Right atrium auricular region (tissue), 2 donors: ENCODE measurements at regions not wholly inside any gene's neighbourhood (a gene's known extent, or its start where the extent isn't known, plus 50 kb on each side); places are given as distances from the start of the nearest gene placed in this dataset.

Source experiments
- DNase-seq: peaks from one replicate; pipeline ENCODE4 v3.0.0-alpha.2; 2019; ENCODE audit warnings: low spot score
- H3K27ac ChIP-seq, 2 donors: fragments of 200-600 bp; sonication (generic); 1 replicate in 1 of 2; 2 replicates in 1 of 2; pipeline ENCODE4 v1.5.1; 2016 to 2019
- H3K27me3 ChIP-seq, 2 donors: fragments of 200-600 bp; sonication (generic); one replicate each; pipeline versions ENCODE4 v1.5.1 to v1.6.0; 2017 to 2019
- H3K36me3 ChIP-seq: fragments of 200-600 bp; sonication (generic); one replicate; pipeline ENCODE4 v1.5.1; 2016
- H3K4me1 ChIP-seq, 2 donors: fragments of 200-600 bp; sonication (generic); one replicate each; pipeline versions ENCODE4 v1.5.1 to v1.6.0; 2017 to 2019
- H3K4me3 ChIP-seq, 2 donors: fragments of 200-600 bp; sonication (generic); 1 replicate in 1 of 2; 2 replicates in 1 of 2; pipeline ENCODE4 v1.5.1; 2017 to 2019; ENCODE audit warnings: mild to moderate bottlenecking in 1 of 2, moderate library complexity in 1 of 2
- H3K9me3 ChIP-seq, 2 donors: fragments of 200-600 bp; sonication (generic); one replicate each; pipeline ENCODE4 v1.5.1; 2019
- CTCF ChIP-seq, 2 donors: fragments of 200-600 bp; sonication (generic); IDR thresholded peaks; one replicate each; pipeline ENCODE4 v1.5.1; 2019; ENCODE audit warnings: antibody characterized with exemption in 2 of 2

- Histone ChIP-seq H3K9me3 (peaks cover 0 to 3% of the 10 kb centered on the region in 2 donors), H3K36me3 (no peaks in the 10 kb centered on the region), H3K27ac (no peak overlapping the region), H3K27me3 (no peaks in the 10 kb centered on the region), H3K4me3 (no peak overlapping the region), H3K4me1 (no peaks in the 10 kb centered on the region)
- DNase-seq, result no peak
- no peak for TF ChIP-seq CTCF (IDR thresholded peaks at IDR 0.05)
These were observed 605.5 kb downstream of the BCL11B start for GRCh38 chr14:98666545-98666944.

- Histone ChIP-seq H3K9me3 (no peaks in the 10 kb centered on the region), H3K27me3 (no peaks in the 10 kb centered on the region), H3K4me1 (no peaks in the 10 kb centered on the region), H3K36me3 (no peaks in the 10 kb centered on the region), H3K4me3 (no peak overlapping the region), H3K27ac (no peak overlapping the region)
- no peak for TF ChIP-seq CTCF (IDR thresholded peaks at IDR 0.05)
- no peak for DNase-seq
These were observed 590.0 kb downstream of the BCL11B start for GRCh38 chr14:98682033-98682432.

- Histone ChIP-seq H3K27ac (no peak overlapping the region), H3K4me1 (no peaks in the 10 kb centered on the region), H3K27me3 (no peaks in the 10 kb centered on the region), H3K36me3 (no peaks in the 10 kb centered on the region), H3K9me3 (no peaks in the 10 kb centered on the region), H3K4me3 (no peak overlapping the region)
- DNase-seq, result no peak
- no peak for TF ChIP-seq CTCF (IDR thresholded peaks at IDR 0.05)
These were observed 589.3 kb downstream of the BCL11B start for GRCh38 chr14:98682726-98683125.

- H3K4me1 ChIP-seq, result no peaks in the 10 kb centered on the region
- no peak for TF ChIP-seq CTCF (IDR thresholded peaks at IDR 0.05)
- no peak overlapping the region for H3K27ac ChIP-seq
- H3K4me3 ChIP-seq, result no peak overlapping the region
- H3K27me3 ChIP-seq, result no peaks in the 10 kb centered on the region
- H3K36me3 ChIP-seq, result no peaks in the 10 kb centered on the region
- no peak for DNase-seq
- H3K9me3 ChIP-seq, result no peaks in the 10 kb centered on the region
These were observed 587.5 kb downstream of the BCL11B start for GRCh38 chr14:98684468-98684867.

- Histone ChIP-seq H3K9me3 (no peaks in the 10 kb centered on the region), H3K4me3 (no peak overlapping the region), H3K36me3 (no peaks in the 10 kb centered on the region), H3K27ac (no peak overlapping the region), H3K4me1 (no peaks in the 10 kb centered on the region), H3K27me3 (no peaks in the 10 kb centered on the region)
- TF ChIP-seq CTCF (IDR thresholded peaks at IDR 0.05), result no peak
- DNase-seq, result no peak
These were observed 586.3 kb downstream of the BCL11B start for GRCh38 chr14:98685725-98686124.

GRCh38 chr14:98688446-98688845 lies 583.6 kb downstream of the BCL11B start:
- TF ChIP-seq CTCF (IDR thresholded peaks at IDR 0.05), result no peak
- Histone ChIP-seq H3K9me3 (no peaks in the 10 kb centered on the region), H3K4me1 (no peaks in the 10 kb centered on the region), H3K27ac (no peak overlapping the region), H3K4me3 (no peak overlapping the region), H3K27me3 (no peaks in the 10 kb centered on the region), H3K36me3 (no peaks in the 10 kb centered on the region)
- DNase-seq, result no peak
